Renal cortical epithelial cell (primary cell): ENCODE measurements at regions not wholly inside any gene's neighbourhood (a gene's known extent, or its start where the extent isn't known, plus 50 kb on each side); places are given as distances from the start of the nearest gene placed in this dataset.
"Not testable (repeated sequence)": the region's sequence is repeated elsewhere in the genome, so short reads cannot be mapped to it uniquely, and the experiment has no call there.

ENCODE experiments used
- DNase-seq: peaks from one replicate; pipeline ENCODE4 v3.0.0-alpha.2; 2011; ENCODE audit warnings: low read depth

GRCh38 chr7:113030489-113030888, 56.1 kb downstream of the GPR85 start:
- no peak for DNase-seq

GRCh38 chr7:113026941-113027340, 59.7 kb downstream of the GPR85 start:
- DNase-seq, result peak; percentile 69

- not testable (repeated sequence) for DNase-seq
Measured at GRCh38 chr7:113017144-113017857, 69.3 kb downstream of the GPR85 start.

GRCh38 chr7:113015034-113015645, 71.5 kb downstream of the GPR85 start:
- peak; percentile 59 for DNase-seq

- no peak for DNase-seq
Measured at GRCh38 chr7:113013761-113014449, 72.7 kb downstream of the GPR85 start.

GRCh38 chr7:113012862-113013261, 73.8 kb downstream of the GPR85 start:
- DNase-seq, result not testable (repeated sequence)

GRCh38 chr7:113010377-113010776, 76.2 kb downstream of the GPR85 start:
- DNase-seq, result no peak

- DNase-seq, result no peak
Measured at GRCh38 chr7:113008755-113009154, 77.9 kb downstream of the GPR85 start.

GRCh38 chr7:113004726-113005454, 81.7 kb downstream of the GPR85 start:
- no peak for DNase-seq

- DNase-seq, result no peak
Measured at GRCh38 chr7:113000316-113001020, 86.2 kb downstream of the GPR85 start.

GRCh38 chr7:112997831-112998230, 88.8 kb downstream of the GPR85 start:
- no peak for DNase-seq

GRCh38 chr7:112996331-112996871, 90.2 kb downstream of the GPR85 start:
- DNase-seq, result no peak

- DNase-seq, result peak; percentile 44
Measured at GRCh38 chr7:112995059-112995824, 91.4 kb downstream of the GPR85 start.

GRCh38 chr7:112994656-112995055, 92.0 kb downstream of the GPR85 start:
- no peak for DNase-seq

- DNase-seq, result peak; percentile 70
Measured at GRCh38 chr7:112990624-112991023, 96.0 kb downstream of the GPR85 start.

GRCh38 chr7:112989531-112989930, 97.1 kb downstream of the GPR85 start:
- peak; percentile 53 for DNase-seq

GRCh38 chr7:112987171-112987570, 99.5 kb downstream of the GPR85 start:
- no peak for DNase-seq

GRCh38 chr7:112986256-112987031, 100.2 kb downstream of the GPR85 start:
- peak; percentile 81 for DNase-seq

GRCh38 chr7:112985377-112985987, 101.1 kb downstream of the GPR85 start:
- no peak for DNase-seq
